BLaER1 treated with 17β-estradiol and CSF1 and Interleukin-3, amounts not matched to agents 10 nM and 100 nM (cell line): ENCODE measurements at regions not wholly inside any gene's neighbourhood (a gene's known extent, or its start where the extent isn't known, plus 50 kb on each side); places are given as distances from the start of the nearest gene placed in this dataset.
"Not testable (repeated sequence)": the region's sequence is repeated elsewhere in the genome, so short reads cannot be mapped to it uniquely, and the experiment has no call there.

Source experiments
- H3K27ac ChIP-seq, 11 experiments: shearing (Covaris generic); formaldehyde crosslinking; 2 replicates each; pipeline ENCODE4 v1.8.1; 2022
- H3K27me3 ChIP-seq, 11 experiments: shearing (Covaris generic); formaldehyde crosslinking; 2 replicates each; pipeline ENCODE4 v1.8.1; 2022
- H3K36me3 ChIP-seq, 11 experiments: shearing (Covaris generic); formaldehyde crosslinking; 2 replicates each; pipeline ENCODE4 v1.8.1; 2022
- H3K4me1 ChIP-seq, 10 experiments: shearing (Covaris generic); formaldehyde crosslinking; 2 replicates each; pipeline ENCODE4 v1.8.1; 2022
- H3K4me2 ChIP-seq, 11 experiments: shearing (Covaris generic); formaldehyde crosslinking; 2 replicates each; pipeline ENCODE4 v1.8.1; 2022
- H3K4me3 ChIP-seq, 10 experiments: shearing (Covaris generic); formaldehyde crosslinking; 2 replicates each; pipeline ENCODE4 v1.8.1; 2022
- H3K9ac ChIP-seq, 11 experiments: shearing (Covaris generic); formaldehyde crosslinking; 2 replicates each; pipeline ENCODE4 v1.8.1; 2022
- H3K9me3 ChIP-seq, 11 experiments: shearing (Covaris generic); formaldehyde crosslinking; replicated peaks in 1 of 11; 2 replicates each; pipeline ENCODE4 v1.8.1; 2022
- H4K20me1 ChIP-seq, 11 experiments: shearing (Covaris generic); formaldehyde crosslinking; 2 replicates each; pipeline ENCODE4 v1.8.1; 2022
- Cebpa-rat ChIP-seq, 11 experiments: shearing (Covaris generic); IDR thresholded peaks; 2 replicates each; pipeline ENCODE4 v1.8.1; 2022

GRCh38 chr12:126271159-126271558, 1205.9 kb downstream of the AACS start:
- no peaks in the 10 kb centered on the region for H3K9me3 ChIP-seq
- H3K4me1 ChIP-seq: no peaks in the 10 kb centered on the region
- H3K4me2 ChIP-seq: no peak overlapping the region
- H3K27ac ChIP-seq: no peak overlapping the region
- no peak for TF ChIP-seq Cebpa-rat (IDR thresholded peaks at IDR 0.05)
- no peak overlapping the region for H3K9ac ChIP-seq
- H3K4me3 ChIP-seq: no peak overlapping the region
- H4K20me1 ChIP-seq: no peaks in the 10 kb centered on the region
- no peaks in the 10 kb centered on the region for H3K27me3 ChIP-seq
- no peaks in the 10 kb centered on the region for H3K36me3 ChIP-seq

DNA sequence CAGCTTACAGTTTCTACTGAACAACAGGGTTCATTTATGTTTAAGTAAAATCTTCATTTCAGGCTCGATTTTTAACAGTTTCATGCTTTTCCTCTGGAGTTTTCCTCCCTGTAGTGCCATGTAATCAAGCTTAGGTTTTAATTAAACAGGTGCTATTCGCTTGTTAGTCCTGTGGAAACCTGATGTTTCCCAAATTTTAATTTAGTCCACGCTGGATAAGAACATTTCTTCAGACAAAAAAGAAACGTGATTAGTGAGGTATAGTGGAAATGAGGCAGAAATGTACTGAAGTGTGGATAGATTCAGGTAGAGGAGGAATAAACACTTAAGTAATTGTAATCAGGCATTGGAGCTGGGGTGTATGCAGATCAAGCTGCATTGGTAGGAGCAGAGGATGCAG, 1217.5 kb downstream of the AACS start:
- Histone ChIP-seq H3K4me2 (no peak overlapping the region), H3K27me3 (no peaks in the 10 kb centered on the region), H3K9me3 (peaks cover 10 to 32% (median 18%) of the 10 kb centered on the region in 11 experiments; a peak in 20 of 22 replicates), H4K20me1 (no peaks in the 10 kb centered on the region), H3K4me1 (peaks cover 0 to 8% (median 5%) of the 10 kb centered on the region in 10 experiments; a peak in 10 of 20 replicates), H3K4me3 (no peak overlapping the region), H3K27ac (no peak overlapping the region), H3K9ac (no peak overlapping the region), H3K36me3 (no peaks in the 10 kb centered on the region)
- no peak for TF ChIP-seq Cebpa-rat (IDR thresholded peaks at IDR 0.05)

GRCh38 chr12:126286203-126286602, 1221.0 kb downstream of the AACS start:
- Histone ChIP-seq H3K27ac (no peak overlapping the region), H3K36me3 (no peaks in the 10 kb centered on the region), H3K4me2 (no peak overlapping the region), H3K9me3 (peaks cover 18 to 43% (median 29%) of the 10 kb centered on the region in 11 experiments), H3K4me3 (no peak overlapping the region), H3K4me1 (peaks cover 0 to 8% (median 5%) of the 10 kb centered on the region in 10 experiments; a peak in 10 of 20 replicates), H3K27me3 (no peaks in the 10 kb centered on the region), H3K9ac (no peak overlapping the region), H4K20me1 (no peaks in the 10 kb centered on the region)
- no peak for TF ChIP-seq Cebpa-rat (IDR thresholded peaks at IDR 0.05)

GRCh38 chr12:126290456-126290855, 1225.2 kb downstream of the AACS start:
- no peak for TF ChIP-seq Cebpa-rat (IDR thresholded peaks at IDR 0.05)

DNA sequence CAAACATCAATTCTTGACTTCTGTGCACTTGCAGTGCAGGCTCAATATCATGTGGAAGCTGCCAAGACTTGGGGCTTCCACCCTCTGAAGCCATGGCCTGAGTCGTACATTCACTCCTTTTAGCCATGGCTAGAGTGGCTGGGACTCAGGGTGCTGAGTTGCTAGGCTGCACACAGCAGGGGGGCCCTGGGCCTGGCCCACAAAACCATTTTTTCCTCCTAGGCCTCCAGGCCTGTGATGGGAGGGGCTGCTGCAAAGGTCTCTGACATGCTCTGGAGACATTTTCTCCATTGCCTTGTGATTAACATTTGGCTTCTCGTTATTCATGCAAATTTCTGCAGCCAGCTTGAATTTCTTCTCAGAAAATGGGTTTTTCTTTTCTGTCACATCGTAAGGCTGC, 1226.8 kb downstream of the AACS start:
- H4K20me1 ChIP-seq, H3K9ac ChIP-seq, H3K4me1 ChIP-seq, H3K36me3 ChIP-seq, H3K4me3 ChIP-seq, H3K27ac ChIP-seq, H3K27me3 ChIP-seq, H3K4me2 ChIP-seq: not testable (repeated sequence)
- H3K9me3 ChIP-seq: peaks cover 32 to 50% (median 39%) of the 10 kb centered on the region in 11 experiments

More at GRCh38 chr12:126290456-126290855, 1225.2 kb downstream of the AACS start:
- H3K27me3 ChIP-seq: no peaks in the 10 kb centered on the region
- H4K20me1 ChIP-seq: no peaks in the 10 kb centered on the region
- peaks cover 0 to 4% (median 0%) of the 10 kb centered on the region in 11 experiments; a peak in 1 of 22 replicates for H3K36me3 ChIP-seq
- no peak overlapping the region for H3K4me3 ChIP-seq
- no peak overlapping the region for H3K9ac ChIP-seq
- peaks cover 40 to 59% (median 52%) of the 10 kb centered on the region in 11 experiments for H3K9me3 ChIP-seq
- H3K4me2 ChIP-seq: no peak overlapping the region
- no peak overlapping the region for H3K27ac ChIP-seq
- H3K4me1 ChIP-seq: peaks cover 0 to 8% (median 5%) of the 10 kb centered on the region in 10 experiments; a peak in 10 of 20 replicates

- no peak for TF ChIP-seq Cebpa-rat (IDR thresholded peaks at IDR 0.05)
- no peak overlapping the region for H3K9ac ChIP-seq
- peaks cover 24 to 35% (median 27%) of the 10 kb centered on the region in 11 experiments for H3K9me3 ChIP-seq
- H3K4me1 ChIP-seq: no peaks in the 10 kb centered on the region
- no peaks in the 10 kb centered on the region for H3K27me3 ChIP-seq
- no peak overlapping the region for H3K4me2 ChIP-seq
- H4K20me1 ChIP-seq: no peaks in the 10 kb centered on the region
- no peak overlapping the region for H3K4me3 ChIP-seq
- peaks cover 0 to 4% (median 0%) of the 10 kb centered on the region in 11 experiments; a peak in 1 of 22 replicates for H3K36me3 ChIP-seq
- H3K27ac ChIP-seq: no peak overlapping the region
Measured at GRCh38 chr12:126295652-126296051, 1230.4 kb downstream of the AACS start.

- H3K4me3 ChIP-seq: no peak overlapping the region
- H3K9ac ChIP-seq: no peak overlapping the region
- no peaks in the 10 kb centered on the region for H4K20me1 ChIP-seq
- no peak overlapping the region for H3K4me2 ChIP-seq
- H3K36me3 ChIP-seq: no peaks in the 10 kb centered on the region
- peaks cover 0 to 7% (median 0%) of the 10 kb centered on the region in 11 experiments; a peak in 7 of 22 replicates for H3K9me3 ChIP-seq
- TF ChIP-seq Cebpa-rat (IDR thresholded peaks at IDR 0.05): no peak
- H3K27me3 ChIP-seq: no peaks in the 10 kb centered on the region
- peaks cover 0 to 25% (median 5%) of the 10 kb centered on the region in 10 experiments; a peak in 12 of 20 replicates for H3K4me1 ChIP-seq
- no peak overlapping the region for H3K27ac ChIP-seq
Measured at GRCh38 chr12:126309278-126309677, 1244.0 kb downstream of the AACS start.

DNA sequence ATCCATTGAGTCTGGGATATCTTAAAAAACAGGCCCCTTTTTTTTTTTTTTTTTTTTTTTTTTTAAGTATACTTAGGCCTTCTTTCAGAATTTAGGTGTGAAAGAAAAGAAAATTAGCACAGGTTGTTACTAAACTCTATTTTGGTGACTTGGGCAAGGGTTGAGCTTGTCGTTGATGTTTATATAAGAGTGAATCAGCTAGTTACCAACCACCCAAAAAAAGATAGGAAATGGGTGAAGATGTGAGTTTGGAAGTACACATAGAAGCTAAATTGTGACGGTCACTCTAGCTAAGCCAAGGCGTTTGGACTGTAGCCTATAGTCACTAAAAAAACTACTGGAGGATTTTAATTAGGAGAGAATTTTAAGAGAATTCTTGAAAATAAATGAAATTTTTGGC, 1247.2 kb downstream of the AACS start:
- Histone ChIP-seq H4K20me1 (no peaks in the 10 kb centered on the region), H3K4me2 (peak overlapping the region in 3 of 11 experiments; percentile 51 to 78 (median 61); a peak in 7 of 22 replicates), H3K9ac (peak overlapping the region in 2 of 11 experiments; percentile 59 to 64; a peak in 2 of 22 replicates), H3K9me3 (peaks cover 0 to 6% (median 0%) of the 10 kb centered on the region in 11 experiments; a peak in 1 of 22 replicates), H3K27ac (peak overlapping the region in 6 of 11 experiments; percentile 52 to 85 (median 74); a peak in 11 of 22 replicates), H3K4me1 (peaks cover 0 to 25% (median 5%) of the 10 kb centered on the region in 10 experiments; a peak in 12 of 20 replicates), H3K36me3 (no peaks in the 10 kb centered on the region), H3K4me3 (no peak overlapping the region), H3K27me3 (no peaks in the 10 kb centered on the region)
- TF ChIP-seq Cebpa-rat (IDR thresholded peaks at IDR 0.05): no peak

DNA sequence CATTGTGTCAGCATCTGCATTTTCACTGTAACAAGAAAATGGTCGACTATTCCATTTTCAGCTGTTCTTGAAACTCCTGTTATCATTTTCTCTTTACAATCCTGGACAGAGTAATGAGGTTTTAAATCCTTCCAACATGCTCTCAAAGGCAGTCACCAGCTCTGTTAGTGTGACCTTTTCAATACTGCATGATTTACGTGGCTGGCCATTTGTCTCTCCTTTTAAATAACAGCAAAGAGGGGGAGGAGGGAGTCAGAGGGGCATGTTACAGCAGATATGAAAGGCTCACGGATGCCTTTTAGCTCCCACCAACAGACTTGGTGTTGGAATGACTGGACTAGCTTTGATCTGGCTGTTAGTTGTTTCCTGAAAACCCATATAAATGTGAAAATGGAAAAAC, 1251.2 kb downstream of the AACS start:
- H3K36me3 ChIP-seq: no peaks in the 10 kb centered on the region
- peaks cover 3 to 14% (median 8%) of the 10 kb centered on the region in 10 experiments; a peak in 17 of 20 replicates for H3K4me1 ChIP-seq
- H4K20me1 ChIP-seq: no peaks in the 10 kb centered on the region
- no peaks in the 10 kb centered on the region for H3K27me3 ChIP-seq
- H3K27ac ChIP-seq: no peak overlapping the region
- TF ChIP-seq Cebpa-rat (IDR thresholded peaks at IDR 0.05): no peak
- H3K9me3 ChIP-seq: peaks cover 0 to 6% (median 0%) of the 10 kb centered on the region in 11 experiments; a peak in 2 of 22 replicates
- no peak overlapping the region for H3K4me3 ChIP-seq
- no peak overlapping the region for H3K9ac ChIP-seq
- no peak overlapping the region for H3K4me2 ChIP-seq
